GM19467 (cell line): ENCODE measurements at regions not wholly inside any gene's neighbourhood (a gene's known extent, or its start where the extent isn't known, plus 50 kb on each side); places are given as distances from the start of the nearest gene placed in this dataset.
"Not testable (repeated sequence)": the region's sequence is repeated elsewhere in the genome, so short reads cannot be mapped to it uniquely, and the experiment has no call there.

Experiments used
- ATAC-seq: cut with Tn5 transposase; IDR thresholded peaks from one replicate; pipeline ENCODE4 v1.9.1; 2021; ENCODE audit warnings: mild to moderate bottlenecking, moderate library complexity; ENCODE audit not compliant: unreplicated experiment

GRCh38 chr5:17964067-17964466, 329.8 kb downstream of the TAF11L14 start:
- ATAC-seq = no peak

GRCh38 chr5:17966640-17967402, 332.6 kb downstream of the TAF11L14 start:
- no peak for ATAC-seq

- no peak for ATAC-seq
Observed at GRCh38 chr5:17976404-17976803, 342.1 kb downstream of the TAF11L14 start.

- ATAC-seq = no peak
Observed at GRCh38 chr5:17978954-17979353, 344.7 kb downstream of the TAF11L14 start.

GRCh38 chr5:17982626-17983025, 348.4 kb downstream of the TAF11L14 start:
- not testable (repeated sequence) for ATAC-seq

GRCh38 chr5:17989036-17989435, 354.8 kb downstream of the TAF11L14 start:
- no peak for ATAC-seq

- ATAC-seq = no peak
Observed at GRCh38 chr5:17989567-17990563, 355.6 kb downstream of the TAF11L14 start.

GRCh38 chr5:17991775-17992174, 357.5 kb downstream of the TAF11L14 start:
- no peak for ATAC-seq

GRCh38 chr5:17992291-17992690, 358.0 kb downstream of the TAF11L14 start:
- ATAC-seq = no peak

- no peak for ATAC-seq
Observed at GRCh38 chr5:17995997-17996396, 361.7 kb downstream of the TAF11L14 start.

- no peak for ATAC-seq
Observed at GRCh38 chr5:17999858-18000257, 365.6 kb downstream of the TAF11L14 start.

- ATAC-seq = no peak
Observed at GRCh38 chr5:18000744-18001143, 366.5 kb downstream of the TAF11L14 start.

- ATAC-seq = no peak
Observed at GRCh38 chr5:18003312-18003711, 369.1 kb downstream of the TAF11L14 start.

GRCh38 chr5:18003784-18004183, 369.5 kb downstream of the TAF11L14 start:
- ATAC-seq = no peak

- ATAC-seq = not testable (repeated sequence)
Observed at GRCh38 chr5:18006235-18006634, 372.0 kb downstream of the TAF11L14 start.

GRCh38 chr5:18008940-18009339, 374.7 kb downstream of the TAF11L14 start:
- ATAC-seq = no peak

GRCh38 chr5:18010053-18010452, 375.8 kb downstream of the TAF11L14 start:
- ATAC-seq = no peak

- no peak for ATAC-seq
Observed at GRCh38 chr5:18018472-18018871, 384.2 kb downstream of the TAF11L14 start.

- no peak for ATAC-seq
Observed at GRCh38 chr5:18023275-18023674, 389.0 kb downstream of the TAF11L14 start.

GRCh38 chr5:18023986-18024385, 389.7 kb downstream of the TAF11L14 start:
- ATAC-seq = no peak

GRCh38 chr5:18024542-18024941, 390.3 kb downstream of the TAF11L14 start:
- no peak for ATAC-seq
